Left lung (tissue), 4 donors: ENCODE measurements at regions not wholly inside any gene's neighbourhood (a gene's known extent, or its start where the extent isn't known, plus 50 kb on each side); places are given as distances from the start of the nearest gene placed in this dataset.
A peak's percentile ranks its signal among the peaks of the same experiment; 100 is the strongest.

Experiments used
- ATAC-seq: fragments of 200-7000 bp; cut with Tn5 transposase; one replicate; pipeline ENCODE4 v1.9.1; 2020; ENCODE audit warnings: moderate library complexity
- DNase-seq, 4 donors: peaks; one replicate each; pipeline ENCODE4 v3.0.0-alpha.2; 2013 to 2020
- H3K27ac ChIP-seq, 2 donors: fragments of 200-600 bp; sonication (generic) in 1 of 2; one replicate each; pipeline versions ENCODE4 v1.5.0 to v1.8.0; 2020 to 2021
- H3K27me3 ChIP-seq, 2 donors: fragments of 200-600 bp; sonication (generic) in 1 of 2; one replicate each; pipeline versions ENCODE4 v1.5.0 to v1.8.0; 2020 to 2021
- H3K36me3 ChIP-seq, 2 donors: fragments of 200-600 bp; sonication (generic) in 1 of 2; one replicate each; pipeline versions ENCODE4 v1.5.0 to v1.8.0; 2020 to 2021
- H3K4me1 ChIP-seq, 2 donors: fragments of 200-600 bp; one replicate each; pipeline ENCODE4 v1.8.0; 2021
- H3K4me3 ChIP-seq, 2 donors: fragments of 200-600 bp; sonication (generic) in 1 of 2; one replicate each; pipeline versions ENCODE4 v1.5.0 to v1.8.0; 2020 to 2021; ENCODE audit warnings: mild to moderate bottlenecking in 1 of 2
- H3K9me3 ChIP-seq, 2 donors: fragments of 200-600 bp; sonication (generic) in 1 of 2; one replicate each; pipeline versions ENCODE4 v1.5.0 to v1.8.0; 2020 to 2021
- CTCF ChIP-seq, 2 donors: fragments of 200-600 bp; sonication (generic) in 1 of 2; IDR thresholded peaks; one replicate each; pipeline versions ENCODE4 v1.5.0 to v1.8.0; 2021; ENCODE audit warnings: antibody characterized with exemption in 2 of 2
- intact Hi-C, 2 donors: fragments of 100-400 bp; cut with DNase I; formaldehyde crosslinking; loops; one replicate each; pipeline versions ENCODE4 v1.11.2 to v1.14.2; 2022
- donor health status: DM: no; HTN: yes; CAD: no.
- donor health status: DM: no; HTN: no; CAD: no.

GRCh38 chr3:26562021-26562768 lies 60.4 kb upstream of the LRRC3B start:
- Histone ChIP-seq H3K4me3 (no peak overlapping the region), H3K9me3 (peaks cover 0 to 5% of the 10 kb centered on the region in 2 donors), H3K27me3 (no peaks in the 10 kb centered on the region), H3K27ac (no peak overlapping the region), H3K4me1 (no peaks in the 10 kb centered on the region), H3K36me3 (no peaks in the 10 kb centered on the region)
- TF ChIP-seq CTCF (IDR thresholded peaks at IDR 0.05): no peak
- intact Hi-C loops: no loop called here
- ATAC-seq (no peak), DNase-seq (peak in 2 of 4 donors; percentile 27 to 28)
